ENCODE measurements at regions not wholly inside any gene's neighbourhood (a gene's known extent, or its start where the extent isn't known, plus 50 kb on each side); places are given as distances from the start of the nearest gene placed in this dataset.

DNA sequence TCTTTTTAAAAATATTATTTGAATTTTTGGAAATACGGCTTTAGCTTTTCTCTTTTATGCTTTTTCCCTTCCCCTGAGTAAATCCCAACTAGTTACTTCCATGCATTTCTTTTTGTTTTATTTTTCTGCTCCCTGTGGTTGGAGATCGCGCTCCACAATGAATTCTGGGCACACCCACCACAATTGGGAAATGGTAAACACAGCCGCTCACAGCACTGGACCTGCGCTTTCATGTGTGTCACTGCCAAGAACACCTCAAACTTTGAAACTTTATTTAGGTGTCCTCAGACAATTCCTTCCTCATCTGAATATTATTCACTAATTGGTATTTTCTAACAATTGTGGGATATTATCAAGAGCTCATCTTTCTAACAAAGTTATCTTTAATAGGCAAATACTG, 82.8 kb upstream of the TMEM18 start:
- Mint-ChIP-seq H3K27me3 (peaks cover 2% of the 10 kb centered on the region), H3K36me3 (ENCODE audit: insufficient read depth) (no peaks in the 10 kb centered on the region), H3K27ac (no peak overlapping the region), H3K4me3 (ENCODE audit: low read depth) (no peak overlapping the region), H3K9me3 (ENCODE audit: low read depth) (peaks cover 4% of the 10 kb centered on the region), H3K4me1 (ENCODE audit: low read depth) (no peaks in the 10 kb centered on the region)
- TF ChIP-seq CTCF (IDR thresholded peaks at IDR 0.05; ENCODE audit: unreplicated experiment): no peak
- DNase-seq (ENCODE audit: low spot score, unreplicated experiment): no peak

GRCh38 chr2:758073-758820, 81.0 kb upstream of the TMEM18 start:
- H3K27ac Mint-ChIP-seq: no peak overlapping the region
- no peak for DNase-seq (ENCODE audit: low spot score, unreplicated experiment)
- H3K4me1 Mint-ChIP-seq (ENCODE audit: low read depth): no peaks in the 10 kb centered on the region
- no peak overlapping the region for H3K4me3 Mint-ChIP-seq (ENCODE audit: low read depth)
- H3K9me3 Mint-ChIP-seq (ENCODE audit: low read depth): peaks cover 4% of the 10 kb centered on the region
- peaks cover 3% of the 10 kb centered on the region for H3K27me3 Mint-ChIP-seq
- no peak for TF ChIP-seq CTCF (IDR thresholded peaks at IDR 0.05; ENCODE audit: unreplicated experiment)
- no peaks in the 10 kb centered on the region for H3K36me3 Mint-ChIP-seq (ENCODE audit: insufficient read depth)

GRCh38 chr2:753123-753522, 75.9 kb upstream of the TMEM18 start:
- no peaks in the 10 kb centered on the region for H3K36me3 Mint-ChIP-seq (ENCODE audit: insufficient read depth)
- H3K9me3 Mint-ChIP-seq (ENCODE audit: low read depth): peaks cover 4% of the 10 kb centered on the region
- no peak for TF ChIP-seq CTCF (IDR thresholded peaks at IDR 0.05; ENCODE audit: unreplicated experiment)
- no peak overlapping the region for H3K27ac Mint-ChIP-seq
- H3K27me3 Mint-ChIP-seq: peaks cover 7% of the 10 kb centered on the region
- H3K4me3 Mint-ChIP-seq (ENCODE audit: low read depth): no peak overlapping the region
- DNase-seq (ENCODE audit: low spot score, unreplicated experiment): no peak
- no peaks in the 10 kb centered on the region for H3K4me1 Mint-ChIP-seq (ENCODE audit: low read depth)

DNA sequence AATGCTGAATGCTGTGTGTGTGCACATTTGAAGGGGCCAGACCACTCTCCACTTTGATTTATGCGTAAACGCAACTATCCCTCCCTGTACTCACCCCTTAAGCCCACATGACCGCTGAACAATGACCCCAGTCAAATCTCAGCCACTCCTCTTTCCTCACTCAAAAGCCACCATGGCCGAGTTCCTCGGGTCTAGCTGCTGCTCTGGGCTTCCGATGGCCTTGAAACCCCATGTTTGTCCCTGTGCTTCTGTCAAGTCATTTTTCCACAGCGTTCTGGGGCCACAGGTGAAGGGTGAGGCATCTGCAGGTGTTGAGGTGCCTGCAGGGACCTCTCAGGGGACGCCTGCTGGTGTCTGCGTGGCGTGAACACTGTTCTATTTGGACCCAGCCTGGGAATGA, 74.3 kb upstream of the TMEM18 start:
- H3K27ac Mint-ChIP-seq: no peak overlapping the region
- H3K9me3 Mint-ChIP-seq (ENCODE audit: low read depth): peaks cover 4% of the 10 kb centered on the region
- no peaks in the 10 kb centered on the region for H3K4me1 Mint-ChIP-seq (ENCODE audit: low read depth)
- H3K27me3 Mint-ChIP-seq: peaks cover 7% of the 10 kb centered on the region
- no peak overlapping the region for H3K4me3 Mint-ChIP-seq (ENCODE audit: low read depth)
- TF ChIP-seq CTCF (IDR thresholded peaks at IDR 0.05; ENCODE audit: unreplicated experiment): no peak
- DNase-seq (ENCODE audit: low spot score, unreplicated experiment): no peak
- H3K36me3 Mint-ChIP-seq (ENCODE audit: insufficient read depth): peaks cover 3% of the 10 kb centered on the region

DNA sequence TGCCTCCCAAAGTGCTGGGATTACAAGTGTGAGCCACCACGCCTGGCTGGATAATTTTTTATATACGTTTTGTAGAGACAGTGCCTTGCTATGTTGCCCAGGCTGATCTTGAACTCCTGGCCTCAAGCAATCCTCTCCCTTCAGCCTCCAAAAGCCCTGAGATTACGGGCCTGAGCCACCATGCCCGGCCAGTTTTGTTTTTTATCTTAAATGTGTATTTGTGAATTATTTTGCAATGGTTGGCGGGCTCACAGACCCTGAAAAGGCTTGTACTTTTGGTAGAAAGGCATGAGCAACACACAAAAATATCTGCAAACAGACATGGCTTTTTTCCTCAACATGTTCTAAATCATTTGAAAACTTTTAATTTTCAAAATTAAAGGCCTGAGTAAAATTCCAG, 73.4 kb upstream of the TMEM18 start:
- no peak overlapping the region for H3K4me3 Mint-ChIP-seq (ENCODE audit: low read depth)
- no peak for DNase-seq (ENCODE audit: low spot score, unreplicated experiment)
- no peak overlapping the region for H3K27ac Mint-ChIP-seq
- H3K36me3 Mint-ChIP-seq (ENCODE audit: insufficient read depth): peaks cover 3% of the 10 kb centered on the region
- TF ChIP-seq CTCF (IDR thresholded peaks at IDR 0.05; ENCODE audit: unreplicated experiment): no peak
- H3K4me1 Mint-ChIP-seq (ENCODE audit: low read depth): no peaks in the 10 kb centered on the region
- peaks cover 7% of the 10 kb centered on the region for H3K27me3 Mint-ChIP-seq
- H3K9me3 Mint-ChIP-seq (ENCODE audit: low read depth): peaks cover 6% of the 10 kb centered on the region
